Choroid plexus epithelial cell (primary cell): ENCODE measurements at regions not wholly inside any gene's neighbourhood (a gene's known extent, or its start where the extent isn't known, plus 50 kb on each side); places are given as distances from the start of the nearest gene placed in this dataset.

Experiments
- DNase-seq: peaks from one replicate; pipeline ENCODE4 v3.0.0-alpha.2; 2010; ENCODE audit warnings: low read depth
- H3K4me3 ChIP-seq: 2 replicates; pipeline ENCODE4 v1.5.1; 2011; ENCODE audit warnings: low read depth, mild to moderate bottlenecking, control low read depth, low read length, moderate library complexity
- CTCF ChIP-seq: conservative IDR thresholded peaks from 2 replicates; pipeline ENCODE4 v1.5.1; 2011; ENCODE audit warnings: low read depth, mild to moderate bottlenecking, control low read depth, inconsistent platforms, low read length, moderate library complexity

- no peak for TF ChIP-seq CTCF
- no peak for DNase-seq
- H3K4me3 ChIP-seq, result no peak overlapping the region
These were observed 205.1 kb upstream of the BMPER start for GRCh38 chr7:33700001-33700899.

DNA sequence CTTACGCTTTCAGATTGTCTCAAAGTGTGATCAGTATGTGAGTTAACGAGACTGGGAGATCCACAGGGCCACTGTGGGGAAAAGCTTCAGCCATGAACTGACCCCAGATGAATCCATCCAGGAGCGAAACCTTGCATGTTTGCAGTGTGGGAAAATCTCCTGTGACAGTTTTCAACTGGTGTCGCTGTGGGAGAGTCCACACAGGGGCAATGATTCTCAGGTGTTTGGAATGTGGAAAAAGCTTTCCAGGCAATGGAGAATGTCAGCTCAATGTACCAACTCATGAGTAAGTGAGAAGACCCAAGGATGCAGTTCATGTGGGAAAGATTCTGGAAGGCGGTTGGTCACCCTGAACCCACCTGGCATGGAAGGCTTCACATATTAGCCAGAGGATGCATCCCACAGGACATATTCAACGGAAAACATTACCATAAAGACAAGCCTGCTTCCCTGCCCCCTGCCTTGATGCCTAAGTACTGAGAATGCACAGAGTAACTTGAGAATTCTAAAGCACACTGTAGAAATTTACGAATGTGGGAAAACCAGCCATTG is 204.1 kb upstream of the BMPER start:
- no peak for TF ChIP-seq CTCF

DNA sequence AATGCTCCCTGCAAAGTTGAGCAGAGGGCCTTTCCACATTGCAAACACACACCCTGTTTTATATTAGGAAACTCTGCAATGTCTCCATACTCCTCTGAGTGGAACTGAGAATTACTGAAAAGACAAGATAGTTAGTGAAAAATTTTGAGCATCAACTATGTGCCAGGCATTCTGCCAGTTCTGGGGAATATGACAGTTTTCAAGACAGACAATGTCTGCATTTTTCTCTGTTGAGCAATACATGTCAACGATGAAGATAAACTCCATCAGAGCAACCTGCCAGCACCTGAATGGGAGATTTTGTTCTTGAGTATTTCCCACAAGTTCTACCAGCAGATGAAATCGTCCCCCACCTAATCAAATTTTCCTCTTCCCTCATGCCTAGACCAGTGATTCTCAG is 203.4 kb upstream of the BMPER start:
- DNase-seq, result no peak
- H3K4me3 ChIP-seq, result no peak overlapping the region
- TF ChIP-seq CTCF, result no peak

More for the DNA sequence above, 204.1 kb upstream of the BMPER start:
- DNase-seq, result no peak
- no peak overlapping the region for H3K4me3 ChIP-seq

GRCh38 chr7:33702514-33703054 is 202.8 kb upstream of the BMPER start:
- H3K4me3 ChIP-seq, result no peak overlapping the region
- no peak for DNase-seq
- no peak for TF ChIP-seq CTCF

- no peak for TF ChIP-seq CTCF
- DNase-seq, result no peak
- H3K4me3 ChIP-seq, result no peak overlapping the region
These were observed 200.0 kb upstream of the BMPER start for GRCh38 chr7:33705333-33705833.

- no peak overlapping the region for H3K4me3 ChIP-seq
- TF ChIP-seq CTCF, result no peak
- no peak for DNase-seq
These were observed 199.2 kb upstream of the BMPER start for GRCh38 chr7:33706186-33706585.
